NOMO-1 (cell line): ENCODE measurements at regions not wholly inside any gene's neighbourhood (a gene's known extent, or its start where the extent isn't known, plus 50 kb on each side); places are given as distances from the start of the nearest gene placed in this dataset.
"Not testable (repeated sequence)": the region's sequence is repeated elsewhere in the genome, so short reads cannot be mapped to it uniquely, and the experiment has no call there.

Experiments used
- DNase-seq, 2 experiments: peaks; one replicate each; lab custom pipeline; 2025; ENCODE audit not compliant: unreplicated experiment in 2 of 2; lab: John Stamatoyannopoulos, UW

- DNase-seq, result no peak
Observed at GRCh38 chr1:55542901-55543504, 327.8 kb upstream of the USP24 start.

GRCh38 chr1:55541296-55541695 lies 326.1 kb upstream of the USP24 start:
- DNase-seq, result no peak

- no peak for DNase-seq
Observed at GRCh38 chr1:55539652-55540512, 324.7 kb upstream of the USP24 start.

- no peak for DNase-seq
Observed at GRCh38 chr1:55538428-55538827, 323.3 kb upstream of the USP24 start.

GRCh38 chr1:55536545-55536865 lies 321.3 kb upstream of the USP24 start:
- DNase-seq, result no peak

GRCh38 chr1:55535724-55536544 lies 320.8 kb upstream of the USP24 start:
- no peak for DNase-seq

GRCh38 chr1:55534565-55535121 lies 319.5 kb upstream of the USP24 start:
- no peak for DNase-seq

- no peak for DNase-seq
Observed at GRCh38 chr1:55531644-55532043, 316.5 kb upstream of the USP24 start.

GRCh38 chr1:55530749-55531478 lies 315.8 kb upstream of the USP24 start:
- no peak for DNase-seq

- no peak for DNase-seq
Observed at GRCh38 chr1:55529017-55529416, 313.9 kb upstream of the USP24 start.

- DNase-seq, result no peak
Observed at GRCh38 chr1:55527831-55528230, 312.7 kb upstream of the USP24 start.

GRCh38 chr1:55526716-55527115 lies 311.6 kb upstream of the USP24 start:
- DNase-seq, result no peak

GRCh38 chr1:55524006-55524405 lies 308.8 kb upstream of the USP24 start:
- DNase-seq, result no peak

GRCh38 chr1:55522982-55523381 lies 307.8 kb upstream of the USP24 start:
- no peak for DNase-seq

GRCh38 chr1:55522353-55522903 lies 307.3 kb upstream of the USP24 start:
- no peak for DNase-seq

GRCh38 chr1:55520861-55521260 lies 305.7 kb upstream of the USP24 start:
- DNase-seq, result no peak

GRCh38 chr1:55519937-55520683 lies 304.9 kb upstream of the USP24 start:
- DNase-seq, result no peak

GRCh38 chr1:55519276-55519675 lies 304.1 kb upstream of the USP24 start:
- DNase-seq, result no peak

- DNase-seq, result no peak
Observed at GRCh38 chr1:55517036-55517435, 301.9 kb upstream of the USP24 start.

GRCh38 chr1:55514571-55514970 lies 299.4 kb upstream of the USP24 start:
- not testable (repeated sequence) for DNase-seq
